GM21619 (cell line): ENCODE measurements at regions not wholly inside any gene's neighbourhood (a gene's known extent, or its start where the extent isn't known, plus 50 kb on each side); places are given as distances from the start of the nearest gene placed in this dataset.
"Not testable (repeated sequence)": the region's sequence is repeated elsewhere in the genome, so short reads cannot be mapped to it uniquely, and the experiment has no call there.

Experiments used
- ATAC-seq: cut with Tn5 transposase; IDR thresholded peaks from one replicate; pipeline ENCODE4 v1.9.1; 2021; ENCODE audit not compliant: unreplicated experiment

- no peak for ATAC-seq
Observed at GRCh38 chr6:120273411-120273810, 923.9 kb upstream of the MAN1A1 start.

DNA sequence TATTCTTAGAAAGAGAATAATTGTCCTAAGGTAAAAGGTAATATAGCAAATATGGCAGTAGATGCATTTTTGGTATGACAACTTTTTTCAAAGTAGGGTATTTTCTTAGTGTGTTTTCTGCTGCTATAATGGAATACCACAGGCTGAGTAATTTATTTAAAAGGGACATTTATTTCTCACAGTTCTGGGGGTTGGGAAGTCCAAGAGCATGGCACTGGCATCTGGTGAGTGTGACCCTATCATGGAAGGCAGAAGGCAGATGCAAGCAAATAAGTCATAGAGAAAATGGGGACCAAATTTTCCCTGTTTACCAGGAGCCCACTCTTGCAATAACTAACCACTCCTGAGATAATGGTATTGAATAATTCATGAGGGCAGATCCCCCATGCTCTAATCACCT, 922.5 kb upstream of the MAN1A1 start:
- ATAC-seq = no peak

DNA sequence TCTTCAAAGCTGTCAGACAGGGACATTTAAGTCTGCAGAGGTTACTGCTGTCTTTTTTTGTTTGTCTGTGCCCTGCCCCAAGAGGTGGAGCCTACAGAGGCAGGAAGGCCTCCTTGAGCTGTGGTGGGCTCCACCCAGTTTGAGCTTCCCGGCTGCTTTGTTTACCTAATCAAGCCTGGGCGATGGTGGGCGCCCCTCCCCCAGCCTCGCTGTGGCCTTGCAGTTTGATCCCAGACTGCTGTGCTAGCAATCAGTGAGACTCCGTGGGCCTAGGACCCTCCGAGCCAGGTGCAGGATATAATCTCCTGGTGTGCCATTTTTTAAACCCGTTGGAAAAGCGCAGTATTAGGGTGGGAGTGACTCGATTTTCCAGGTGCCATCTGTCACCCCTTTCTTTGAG, 918.7 kb upstream of the MAN1A1 start:
- ATAC-seq = not testable (repeated sequence)

DNA sequence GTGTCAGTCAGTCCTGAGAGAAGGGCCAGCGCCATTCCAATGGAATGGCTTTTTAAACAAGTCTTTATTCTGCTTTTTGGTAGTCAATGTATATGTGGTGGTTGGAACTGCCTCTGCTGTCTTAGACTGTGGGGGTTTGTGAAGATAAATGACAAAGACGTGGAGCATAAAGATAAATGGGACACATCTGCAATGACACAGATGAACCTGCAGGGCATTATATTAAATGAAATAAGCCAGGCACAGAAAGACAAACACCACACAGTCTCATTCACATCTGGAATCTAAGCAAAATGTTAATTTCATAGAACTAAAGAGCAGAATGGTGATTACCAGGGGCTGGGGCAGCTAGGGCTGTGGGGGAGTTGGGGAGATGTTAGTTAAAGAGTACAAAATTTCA, 912.8 kb upstream of the MAN1A1 start:
- no peak for ATAC-seq

- no peak for ATAC-seq
Observed at GRCh38 chr6:120260636-120261035, 911.1 kb upstream of the MAN1A1 start.

DNA sequence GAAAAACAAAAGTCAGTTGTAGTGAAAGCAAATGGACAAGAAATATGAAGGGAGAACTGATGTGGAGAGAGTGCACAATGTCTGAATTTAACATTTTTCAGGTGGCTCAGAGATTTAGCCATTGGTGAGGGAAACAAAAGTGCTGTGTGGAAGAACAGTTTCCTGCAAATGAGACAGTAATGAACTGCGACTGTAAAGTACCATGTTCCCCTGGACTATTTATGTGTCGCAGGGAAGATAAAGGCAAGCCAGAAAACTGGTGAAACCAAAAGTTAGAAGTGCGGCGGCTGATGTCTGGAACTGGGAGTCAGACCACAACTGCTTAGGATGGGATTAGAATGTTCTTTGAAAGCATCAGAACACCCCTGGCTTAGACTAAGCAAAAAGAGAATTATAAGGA, 905.1 kb upstream of the MAN1A1 start:
- no peak for ATAC-seq

DNA sequence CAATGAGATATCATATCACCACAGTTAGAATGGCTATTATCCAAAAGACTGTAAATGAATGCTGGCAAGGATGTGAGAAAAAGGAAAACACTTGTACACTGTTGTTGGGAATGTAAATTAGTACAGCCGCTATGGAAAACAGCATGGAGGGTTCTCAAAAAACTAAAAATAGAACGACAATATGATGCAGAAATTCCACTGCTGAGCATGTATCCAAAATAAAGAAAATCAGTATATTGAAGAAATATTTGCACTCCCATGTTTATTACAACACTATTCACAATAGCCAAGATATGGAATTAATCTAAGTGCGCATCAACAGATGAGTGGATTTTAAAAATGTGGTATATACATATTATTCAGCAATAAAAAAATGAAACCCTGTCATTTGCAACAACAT, 898.9 kb upstream of the MAN1A1 start:
- no peak for ATAC-seq

DNA sequence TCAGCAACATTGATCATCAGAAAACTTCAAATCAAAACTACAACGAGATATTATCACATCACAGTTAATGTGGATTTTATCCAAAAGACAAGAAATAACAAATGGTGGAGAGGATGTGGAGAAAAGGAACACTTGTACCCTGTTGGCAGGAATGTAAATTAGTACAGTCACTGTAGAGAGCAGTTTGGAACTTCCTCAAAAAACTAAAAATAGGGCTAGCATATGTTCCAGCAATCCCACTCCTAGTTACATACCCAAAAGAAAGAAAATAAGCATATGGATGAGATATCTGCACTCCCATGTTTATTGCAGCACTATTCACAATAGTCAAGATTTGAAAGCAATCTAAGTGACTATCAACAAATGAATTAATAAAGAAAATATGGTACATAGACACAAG, 887.7 kb upstream of the MAN1A1 start:
- ATAC-seq = no peak

GRCh38 chr6:120230008-120230407, 880.4 kb upstream of the MAN1A1 start:
- no peak for ATAC-seq

DNA sequence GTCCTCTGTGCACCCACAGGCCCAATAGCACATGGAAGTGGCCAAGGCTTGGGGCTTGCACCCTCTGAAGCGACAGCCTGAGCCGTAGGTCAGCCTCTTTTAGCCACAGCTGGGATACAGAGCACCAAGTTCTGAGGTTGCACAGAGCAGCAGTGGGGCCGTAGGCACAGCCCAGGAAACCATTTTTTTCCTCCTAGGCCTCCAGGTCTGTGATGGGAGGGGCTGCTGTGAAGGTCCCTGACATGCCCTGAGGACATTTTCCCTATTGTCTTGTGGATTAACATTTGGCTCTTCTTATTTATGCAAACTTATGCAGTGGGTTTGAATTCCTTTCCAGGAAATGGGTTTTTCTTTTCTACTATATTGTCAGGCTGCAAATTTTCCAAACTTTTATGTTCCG, 878.7 kb upstream of the MAN1A1 start:
- ATAC-seq = no peak

GRCh38 chr6:120219339-120219738, 869.8 kb upstream of the MAN1A1 start:
- no peak for ATAC-seq

DNA sequence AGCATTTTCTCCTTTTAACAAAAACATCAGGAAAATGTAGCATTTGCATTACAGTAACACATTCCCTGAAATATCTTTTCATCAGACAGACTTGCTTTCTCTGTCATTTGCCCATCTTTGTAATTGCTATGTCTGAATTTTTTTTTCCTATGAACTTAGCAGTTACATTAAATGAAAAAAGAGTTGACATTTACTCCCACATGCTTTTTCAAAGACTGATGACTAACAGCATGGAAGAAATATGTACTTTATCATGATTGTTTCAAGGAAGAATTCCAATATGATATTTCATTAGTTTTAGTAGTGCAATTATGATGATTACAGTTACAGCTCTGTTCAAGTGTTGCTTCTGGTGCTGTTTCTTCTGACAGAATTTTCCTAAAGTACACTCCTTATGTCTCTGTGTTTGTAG, 864.5 kb upstream of the MAN1A1 start:
- ATAC-seq = no peak

- no peak for ATAC-seq
Observed at GRCh38 chr6:120211955-120212792, 862.6 kb upstream of the MAN1A1 start.

GRCh38 chr6:120202878-120203277, 853.3 kb upstream of the MAN1A1 start:
- no peak for ATAC-seq

GRCh38 chr6:120200853-120201252, 851.3 kb upstream of the MAN1A1 start:
- ATAC-seq = no peak

GRCh38 chr6:120198033-120198432, 848.5 kb upstream of the MAN1A1 start:
- ATAC-seq = no peak

GRCh38 chr6:120186080-120186479, 836.5 kb upstream of the MAN1A1 start:
- ATAC-seq = no peak

DNA sequence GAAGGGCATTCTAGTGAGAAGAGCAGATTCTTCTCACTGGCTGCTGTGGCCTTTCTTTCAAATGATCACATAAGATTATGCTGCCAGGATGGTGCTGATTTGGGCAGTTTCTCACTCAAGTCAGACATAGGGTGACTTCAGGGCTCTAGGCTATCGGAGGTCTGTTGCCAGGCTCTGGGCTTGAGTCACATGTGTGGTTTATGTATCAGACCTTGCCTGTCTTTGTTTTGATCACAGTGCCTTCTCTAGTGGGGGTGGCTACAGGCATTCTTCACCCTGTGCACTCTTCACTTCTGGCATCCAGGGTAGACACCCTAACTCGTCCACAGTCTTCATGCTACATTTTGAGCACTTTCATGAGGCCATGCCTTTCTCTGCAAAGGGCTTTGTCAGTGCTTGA, 823.7 kb upstream of the MAN1A1 start:
- ATAC-seq = no peak

GRCh38 chr6:120164531-120164930, 815.0 kb upstream of the MAN1A1 start:
- ATAC-seq = no peak

DNA sequence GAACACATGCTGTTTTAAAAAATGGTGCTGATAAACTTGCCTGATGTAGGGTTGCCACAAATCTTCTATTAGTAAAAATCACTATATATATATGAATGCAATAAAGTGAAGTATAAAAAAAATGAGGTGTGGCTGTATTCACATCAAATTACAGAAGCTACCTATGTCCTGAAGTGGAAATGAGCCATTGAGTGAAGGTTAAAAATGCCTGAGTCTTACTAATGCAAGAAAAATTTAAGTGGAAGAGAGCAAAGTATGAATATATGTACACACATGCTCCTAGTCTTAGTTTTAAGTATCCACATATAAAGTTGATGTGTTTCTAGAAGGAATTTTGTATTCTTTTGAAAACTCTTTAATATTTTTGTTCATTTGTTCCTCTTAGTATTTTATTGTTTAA, 808.3 kb upstream of the MAN1A1 start:
- ATAC-seq = no peak

DNA sequence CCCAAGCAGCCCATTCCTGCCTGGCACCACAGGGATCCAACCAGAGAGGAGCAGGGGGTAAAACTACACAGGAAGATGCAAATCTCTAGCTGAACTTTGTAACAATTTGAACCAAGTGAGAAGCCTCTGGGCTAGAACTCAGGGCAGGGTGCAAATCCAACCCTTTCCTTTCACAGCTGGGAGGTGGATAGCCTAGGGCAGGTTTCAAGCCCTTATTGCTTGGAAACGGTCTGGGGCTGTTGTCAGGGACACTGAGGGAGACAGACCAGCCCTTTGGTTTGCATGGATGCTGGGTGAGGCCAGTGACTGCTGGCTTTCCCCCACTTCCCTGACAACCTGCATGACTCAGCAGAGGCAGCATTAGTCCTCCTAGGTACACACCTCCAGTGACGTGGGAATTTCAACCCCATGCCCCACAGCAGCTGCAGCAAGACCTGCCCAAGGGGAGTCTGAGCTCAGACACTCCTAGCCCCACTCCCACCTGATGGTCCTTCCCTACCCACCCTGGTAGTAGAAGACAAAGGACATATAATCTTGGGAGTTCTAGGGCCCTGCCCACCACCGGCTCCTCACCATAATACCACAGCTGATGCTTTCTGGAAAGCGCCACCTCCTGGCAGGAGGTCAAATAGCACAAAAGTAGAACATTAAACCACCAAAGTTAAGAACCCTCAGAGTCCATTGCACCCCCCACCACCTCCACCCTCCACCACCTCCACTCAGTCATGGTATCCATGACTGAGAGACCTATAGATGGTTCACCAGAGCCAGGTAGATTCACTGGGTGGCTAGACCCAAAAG, 797.7 kb upstream of the MAN1A1 start:
- ATAC-seq = no peak

- ATAC-seq = no peak
Observed at GRCh38 chr6:120141601-120142000, 792.0 kb upstream of the MAN1A1 start.
